Adipocyte (in vitro differentiated cells): ENCODE measurements at regions not wholly inside any gene's neighbourhood (a gene's known extent, or its start where the extent isn't known, plus 50 kb on each side); places are given as distances from the start of the nearest gene placed in this dataset.
"Not testable (repeated sequence)": the region's sequence is repeated elsewhere in the genome, so short reads cannot be mapped to it uniquely, and the experiment has no call there.

Source experiments
- DNase-seq: peaks from one replicate; pipeline ENCODE4 v3.0.0-alpha.2; 2015; ENCODE audit warnings: low read depth
- H3K27me3 ChIP-seq: replicated peaks from 2 replicates; pipeline ENCODE4 v1.7.0; 2013; ENCODE audit warnings: mild to moderate bottlenecking, low read length, moderate library complexity; ENCODE audit not compliant: control insufficient read depth, insufficient read depth
- H3K36me3 ChIP-seq: 2 replicates; pipeline ENCODE4 v1.7.0; 2013; ENCODE audit warnings: low read length, mild to moderate bottlenecking, moderate library complexity; ENCODE audit not compliant: control insufficient read depth, insufficient read depth, severe bottlenecking
- H3K4me1 ChIP-seq: 2 replicates; pipeline ENCODE4 v1.7.0; 2013; ENCODE audit warnings: mild to moderate bottlenecking, low read length, moderate library complexity; ENCODE audit not compliant: control insufficient read depth, insufficient read depth
- H3K4me3 ChIP-seq: 2 replicates; pipeline ENCODE4 v1.7.0; 2013; ENCODE audit warnings: mild to moderate bottlenecking, low read length, moderate library complexity
- H3K9ac ChIP-seq: 2 replicates; pipeline ENCODE4 v1.7.0; 2013; ENCODE audit warnings: mild to moderate bottlenecking, low read length, moderate library complexity
- H3K9me3 ChIP-seq: 2 replicates; pipeline ENCODE4 v1.7.0; 2013; ENCODE audit warnings: mild to moderate bottlenecking, low read length, moderate library complexity; ENCODE audit not compliant: control insufficient read depth

GRCh38 chr10:129199826-129200225 lies 267.2 kb upstream of the MGMT start:
- Histone ChIP-seq H3K9ac (no peak overlapping the region), H3K4me1 (no peaks in the 10 kb centered on the region), H3K27me3 (peaks cover 4% of the 10 kb centered on the region), H3K4me3 (no peak overlapping the region), H3K9me3 (peaks cover 8% of the 10 kb centered on the region), H3K36me3 (no peaks in the 10 kb centered on the region)
- DNase-seq: no peak

- Histone ChIP-seq H3K27me3 (peaks cover 4% of the 10 kb centered on the region), H3K4me3 (no peak overlapping the region), H3K9me3 (peaks cover 8% of the 10 kb centered on the region), H3K36me3 (no peaks in the 10 kb centered on the region), H3K9ac (no peak overlapping the region), H3K4me1 (no peaks in the 10 kb centered on the region)
- DNase-seq: no peak
Observed at GRCh38 chr10:129203819-129204218, 263.2 kb upstream of the MGMT start.

GRCh38 chr10:129207297-129207696 lies 259.7 kb upstream of the MGMT start:
- Histone ChIP-seq H3K9ac (no peak overlapping the region), H3K4me1 (no peaks in the 10 kb centered on the region), H3K9me3 (no peaks in the 10 kb centered on the region), H3K27me3 (peaks cover 4% of the 10 kb centered on the region), H3K36me3 (no peaks in the 10 kb centered on the region), H3K4me3 (no peak overlapping the region)
- DNase-seq: no peak

GRCh38 chr10:129210876-129211275 lies 256.2 kb upstream of the MGMT start:
- H3K4me1 ChIP-seq: no peaks in the 10 kb centered on the region
- H3K4me3 ChIP-seq: no peak overlapping the region
- H3K9me3 ChIP-seq: peaks cover 9% of the 10 kb centered on the region
- no peak for DNase-seq
- H3K9ac ChIP-seq: no peak overlapping the region
- H3K36me3 ChIP-seq: no peaks in the 10 kb centered on the region
- no peaks in the 10 kb centered on the region for H3K27me3 ChIP-seq

- Histone ChIP-seq H3K4me1 (no peaks in the 10 kb centered on the region), H3K9me3 (peaks cover 12% of the 10 kb centered on the region), H3K9ac (no peak overlapping the region), H3K36me3 (no peaks in the 10 kb centered on the region), H3K27me3 (no peaks in the 10 kb centered on the region), H3K4me3 (no peak overlapping the region)
- DNase-seq: no peak
Observed at GRCh38 chr10:129213256-129213655, 253.8 kb upstream of the MGMT start.

- H3K36me3 ChIP-seq, H3K4me1 ChIP-seq, H3K4me3 ChIP-seq, H3K9ac ChIP-seq, DNase-seq, H3K27me3 ChIP-seq: not testable (repeated sequence)
- H3K9me3 ChIP-seq: peaks cover 12% of the 10 kb centered on the region
Observed at GRCh38 chr10:129213996-129214395, 253.0 kb upstream of the MGMT start.

- no peak overlapping the region for H3K4me3 ChIP-seq
- peaks cover 12% of the 10 kb centered on the region for H3K9me3 ChIP-seq
- H3K36me3 ChIP-seq: no peaks in the 10 kb centered on the region
- H3K9ac ChIP-seq: no peak overlapping the region
- no peak for DNase-seq
- no peaks in the 10 kb centered on the region for H3K27me3 ChIP-seq
- no peaks in the 10 kb centered on the region for H3K4me1 ChIP-seq
Observed at GRCh38 chr10:129219364-129219763, 247.7 kb upstream of the MGMT start.

- H3K9me3 ChIP-seq: no peaks in the 10 kb centered on the region
- no peak overlapping the region for H3K9ac ChIP-seq
- no peak for DNase-seq
- H3K27me3 ChIP-seq: no peaks in the 10 kb centered on the region
- no peaks in the 10 kb centered on the region for H3K4me1 ChIP-seq
- no peaks in the 10 kb centered on the region for H3K36me3 ChIP-seq
- H3K4me3 ChIP-seq: no peak overlapping the region
Observed at GRCh38 chr10:129222436-129222835, 244.6 kb upstream of the MGMT start.

GRCh38 chr10:129223363-129223762 lies 243.7 kb upstream of the MGMT start:
- no peak overlapping the region for H3K9ac ChIP-seq
- no peaks in the 10 kb centered on the region for H3K27me3 ChIP-seq
- no peak for DNase-seq
- H3K4me3 ChIP-seq: no peak overlapping the region
- H3K4me1 ChIP-seq: no peaks in the 10 kb centered on the region
- no peaks in the 10 kb centered on the region for H3K36me3 ChIP-seq
- H3K9me3 ChIP-seq: no peaks in the 10 kb centered on the region

GRCh38 chr10:129224065-129224464 lies 243.0 kb upstream of the MGMT start:
- no peaks in the 10 kb centered on the region for H3K36me3 ChIP-seq
- H3K4me1 ChIP-seq: no peaks in the 10 kb centered on the region
- DNase-seq: no peak
- no peaks in the 10 kb centered on the region for H3K9me3 ChIP-seq
- H3K9ac ChIP-seq: no peak overlapping the region
- no peaks in the 10 kb centered on the region for H3K27me3 ChIP-seq
- H3K4me3 ChIP-seq: no peak overlapping the region

GRCh38 chr10:129231821-129232220 lies 235.2 kb upstream of the MGMT start:
- H3K9ac ChIP-seq: no peak overlapping the region
- no peak for DNase-seq

GRCh38 chr10:129233351-129234148 lies 233.5 kb upstream of the MGMT start:
- Histone ChIP-seq H3K9me3 (no peaks in the 10 kb centered on the region), H3K4me3 (no peak overlapping the region)

More at GRCh38 chr10:129231821-129232220, 235.2 kb upstream of the MGMT start:
- Histone ChIP-seq H3K4me3 (no peak overlapping the region), H3K27me3 (no peaks in the 10 kb centered on the region), H3K9me3 (no peaks in the 10 kb centered on the region), H3K36me3 (no peaks in the 10 kb centered on the region), H3K4me1 (no peaks in the 10 kb centered on the region)

More at GRCh38 chr10:129233351-129234148, 233.5 kb upstream of the MGMT start:
- no peak for DNase-seq
- H3K9ac ChIP-seq: no peak overlapping the region
- H3K27me3 ChIP-seq: no peaks in the 10 kb centered on the region
- no peaks in the 10 kb centered on the region for H3K36me3 ChIP-seq
- H3K4me1 ChIP-seq: no peaks in the 10 kb centered on the region
